HFF-Myc (cell line): ENCODE measurements at regions not wholly inside any gene's neighbourhood (a gene's known extent, or its start where the extent isn't known, plus 50 kb on each side); places are given as distances from the start of the nearest gene placed in this dataset.
"Not testable (repeated sequence)": the region's sequence is repeated elsewhere in the genome, so short reads cannot be mapped to it uniquely, and the experiment has no call there.

ENCODE experiments used
- DNase-seq: peaks from one replicate; pipeline ENCODE4 v3.0.0-alpha.2; 2011; ENCODE audit warnings: low read depth; ENCODE audit errors: extremely low read depth
- H3K4me3 ChIP-seq: replicated peaks from 2 replicates; pipeline ENCODE4 v1.5.1; 2011; ENCODE audit warnings: low read depth, mild to moderate bottlenecking, control low read depth, low read length
- TF ChIP-seq, protein P1 (sequence below): IDR thresholded peaks from 2 replicates; pipeline ENCODE4 v1.5.1; 2012; ENCODE audit warnings: mild to moderate bottlenecking, low read depth, low read length, control low read depth; ENCODE audit errors: missing control alignments

DNA sequence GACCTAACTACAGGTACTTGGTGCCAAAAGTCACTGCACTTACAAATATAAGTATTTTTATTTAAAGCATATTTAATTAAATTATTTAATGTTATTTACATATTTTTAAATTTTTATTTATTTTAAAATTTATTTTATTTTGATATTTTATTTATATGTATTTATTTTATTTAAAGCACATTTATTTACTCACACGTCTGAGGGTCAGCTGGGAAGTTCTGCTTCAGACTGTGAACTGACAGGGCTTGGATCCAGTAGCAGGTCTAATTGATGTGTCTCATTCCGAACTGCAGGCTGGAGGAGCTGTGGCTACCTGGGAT lies 392.5 kb downstream of the GBA3 start:
- DNase-seq: no peak
- H3K4me3 ChIP-seq: no peak overlapping the region
- TF ChIP-seq, protein P1, sequence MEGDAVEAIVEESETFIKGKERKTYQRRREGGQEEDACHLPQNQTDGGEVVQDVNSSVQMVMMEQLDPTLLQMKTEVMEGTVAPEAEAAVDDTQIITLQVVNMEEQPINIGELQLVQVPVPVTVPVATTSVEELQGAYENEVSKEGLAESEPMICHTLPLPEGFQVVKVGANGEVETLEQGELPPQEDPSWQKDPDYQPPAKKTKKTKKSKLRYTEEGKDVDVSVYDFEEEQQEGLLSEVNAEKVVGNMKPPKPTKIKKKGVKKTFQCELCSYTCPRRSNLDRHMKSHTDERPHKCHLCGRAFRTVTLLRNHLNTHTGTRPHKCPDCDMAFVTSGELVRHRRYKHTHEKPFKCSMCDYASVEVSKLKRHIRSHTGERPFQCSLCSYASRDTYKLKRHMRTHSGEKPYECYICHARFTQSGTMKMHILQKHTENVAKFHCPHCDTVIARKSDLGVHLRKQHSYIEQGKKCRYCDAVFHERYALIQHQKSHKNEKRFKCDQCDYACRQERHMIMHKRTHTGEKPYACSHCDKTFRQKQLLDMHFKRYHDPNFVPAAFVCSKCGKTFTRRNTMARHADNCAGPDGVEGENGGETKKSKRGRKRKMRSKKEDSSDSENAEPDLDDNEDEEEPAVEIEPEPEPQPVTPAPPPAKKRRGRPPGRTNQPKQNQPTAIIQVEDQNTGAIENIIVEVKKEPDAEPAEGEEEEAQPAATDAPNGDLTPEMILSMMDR: no peak

DNA sequence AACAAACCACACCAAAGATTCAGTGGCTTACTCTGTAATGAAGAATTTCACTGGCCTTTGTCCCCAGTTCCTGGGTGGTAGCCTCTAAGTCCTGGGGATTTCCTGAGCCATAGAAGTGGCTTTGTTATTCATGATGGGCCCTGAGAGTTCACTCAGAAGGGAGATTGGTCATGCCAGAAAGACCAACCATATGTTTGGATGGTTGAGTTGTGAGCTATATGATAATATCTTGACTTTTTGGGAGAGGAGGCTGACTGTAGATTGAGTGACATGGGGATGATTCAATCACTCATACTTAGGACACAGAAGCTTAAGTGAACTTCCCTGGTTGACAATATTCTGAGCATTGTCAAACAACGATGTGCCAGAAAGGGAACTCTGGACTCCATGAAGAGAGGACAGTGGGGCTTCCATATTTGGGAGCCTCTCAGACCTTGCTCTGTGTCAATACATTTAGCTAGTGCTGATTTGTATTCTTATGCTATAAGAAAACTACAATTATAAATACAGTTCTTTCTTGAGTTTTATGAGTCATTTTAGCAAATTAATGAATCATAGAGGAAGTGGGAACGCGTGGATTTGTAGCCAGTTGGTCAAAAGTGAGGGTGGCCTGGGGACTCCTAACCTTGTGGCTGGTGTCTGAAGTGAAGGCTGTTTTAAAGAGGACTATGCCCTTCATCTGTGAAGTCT lies 392.0 kb downstream of the GBA3 start:
- TF ChIP-seq, protein P1: no peak
- H3K4me3 ChIP-seq: no peak overlapping the region
- DNase-seq: no peak

DNA sequence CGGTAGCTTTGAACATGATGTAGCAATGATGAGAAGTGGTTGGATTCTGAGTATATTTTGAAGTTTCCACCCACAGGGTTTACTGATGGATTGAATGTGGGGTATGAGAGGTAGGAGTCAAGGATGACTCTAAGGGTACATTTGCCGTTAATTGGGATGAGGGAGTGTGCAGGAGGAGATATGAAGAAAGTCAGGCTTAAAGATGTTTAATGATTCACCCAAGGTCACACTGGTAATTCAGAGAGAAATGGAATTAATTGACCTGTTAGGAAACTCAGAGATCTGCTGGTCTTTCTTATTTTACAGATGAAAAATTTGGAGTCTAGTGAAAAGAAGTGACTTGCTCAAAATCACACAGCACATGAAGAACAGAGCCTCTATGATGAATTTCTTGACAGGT lies 390.7 kb downstream of the GBA3 start:
- TF ChIP-seq, protein P1: no peak
- H3K4me3 ChIP-seq: no peak overlapping the region

DNA sequence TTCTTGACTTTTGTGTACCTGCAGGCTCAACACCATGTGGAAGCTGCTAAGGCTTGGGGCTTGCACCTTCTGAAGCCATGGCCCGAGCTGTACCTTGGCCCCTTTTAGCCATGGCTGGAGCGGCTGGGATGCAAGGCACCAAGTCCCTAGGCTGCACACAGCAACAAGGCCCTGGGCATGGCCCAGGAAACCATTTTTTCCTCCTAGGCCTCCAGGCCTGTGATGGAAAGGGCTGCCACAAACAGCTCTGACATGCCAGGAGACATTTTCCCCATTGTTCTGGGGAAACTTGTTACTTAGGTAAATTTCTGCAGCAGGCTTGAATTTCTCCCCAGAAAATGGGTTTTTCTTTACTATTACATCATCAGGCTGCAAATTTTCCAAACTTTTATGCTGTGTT lies 387.4 kb downstream of the GBA3 start:
- DNase-seq, H3K4me3 ChIP-seq: not testable (repeated sequence)

More for the DNA sequence above, 390.7 kb downstream of the GBA3 start:
- DNase-seq: no peak

DNA sequence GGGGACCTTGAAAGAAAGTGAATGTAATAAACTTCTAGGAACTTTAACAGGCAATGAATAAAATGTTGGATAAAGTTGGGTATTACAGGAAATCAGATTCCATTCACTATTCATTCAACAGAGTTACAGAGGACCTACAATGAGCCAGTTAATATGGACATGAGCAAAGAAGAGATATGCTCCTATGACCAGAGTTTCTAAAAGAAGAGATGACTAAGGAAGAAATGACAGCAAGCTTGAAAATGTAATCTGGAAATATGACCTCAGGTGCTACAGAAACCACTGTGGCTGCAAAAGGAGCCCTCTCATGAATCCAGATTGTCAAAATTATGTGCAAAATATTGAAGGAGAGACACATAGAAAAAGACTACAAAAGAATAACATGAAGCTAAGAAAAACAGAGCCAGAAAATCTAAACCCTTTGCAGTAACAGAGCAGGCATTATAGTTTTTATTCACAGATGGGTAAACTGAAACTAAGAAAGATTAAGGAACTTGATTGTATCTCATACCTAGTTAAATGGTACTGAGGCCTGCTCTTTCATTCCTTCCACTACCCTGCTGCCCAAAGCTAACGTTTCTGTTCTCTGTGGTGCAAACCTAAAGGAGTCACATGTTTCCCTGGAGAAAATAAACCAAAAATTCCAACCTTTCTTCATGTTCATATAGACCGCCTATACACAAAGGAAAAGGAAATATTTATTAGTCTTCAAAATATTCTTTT lies 378.3 kb downstream of the GBA3 start:
- no peak overlapping the region for H3K4me3 ChIP-seq
- no peak for DNase-seq
- TF ChIP-seq, protein P1: no peak

DNA sequence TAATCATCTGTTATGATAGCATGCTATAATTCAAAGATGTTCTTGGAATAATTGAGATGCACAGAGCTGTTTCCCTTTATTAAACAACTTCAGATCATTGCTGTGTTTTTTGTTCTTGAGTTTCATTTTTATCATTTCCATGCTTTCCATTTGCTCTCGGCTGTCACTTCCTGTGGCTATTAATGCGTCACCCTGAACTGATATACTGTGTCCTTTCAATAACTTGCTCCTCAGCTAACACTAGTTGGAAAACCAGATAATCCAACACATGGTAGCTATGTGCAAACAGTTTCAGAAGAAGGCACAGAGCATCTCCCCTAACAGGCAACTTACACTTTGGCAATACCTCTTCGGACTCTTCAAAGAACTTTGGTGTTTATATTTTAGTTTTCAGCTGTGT lies 376.0 kb downstream of the GBA3 start:
- TF ChIP-seq, protein P1: no peak
- H3K4me3 ChIP-seq: no peak overlapping the region
- no peak for DNase-seq

DNA sequence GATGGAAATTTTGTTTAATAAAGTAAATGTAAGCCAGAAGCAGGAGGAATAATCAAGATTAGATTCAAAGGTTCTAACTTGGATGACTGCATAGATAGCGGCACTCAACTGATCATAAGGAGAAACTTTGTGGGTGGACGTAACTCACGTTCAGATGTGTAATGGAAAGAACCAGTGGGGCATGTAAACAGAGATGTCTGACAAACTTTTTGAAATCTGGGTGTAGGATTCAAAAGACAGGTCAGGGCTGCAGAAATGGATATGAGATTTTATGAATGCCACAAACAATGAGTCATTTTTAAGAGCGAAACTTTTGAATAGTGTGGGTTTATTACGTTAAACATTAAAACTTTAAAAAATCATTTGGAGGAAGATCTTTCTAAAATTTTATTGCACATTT lies 375.6 kb downstream of the GBA3 start:
- no peak overlapping the region for H3K4me3 ChIP-seq
- TF ChIP-seq, protein P1: no peak
- DNase-seq: no peak
